ENCODE measurements at regions not wholly inside any gene's neighbourhood (a gene's known extent, or its start where the extent isn't known, plus 50 kb on each side); places are given as distances from the start of the nearest gene placed in this dataset.
A peak's percentile ranks its signal among the peaks of the same experiment; 100 is the strongest.

DNA sequence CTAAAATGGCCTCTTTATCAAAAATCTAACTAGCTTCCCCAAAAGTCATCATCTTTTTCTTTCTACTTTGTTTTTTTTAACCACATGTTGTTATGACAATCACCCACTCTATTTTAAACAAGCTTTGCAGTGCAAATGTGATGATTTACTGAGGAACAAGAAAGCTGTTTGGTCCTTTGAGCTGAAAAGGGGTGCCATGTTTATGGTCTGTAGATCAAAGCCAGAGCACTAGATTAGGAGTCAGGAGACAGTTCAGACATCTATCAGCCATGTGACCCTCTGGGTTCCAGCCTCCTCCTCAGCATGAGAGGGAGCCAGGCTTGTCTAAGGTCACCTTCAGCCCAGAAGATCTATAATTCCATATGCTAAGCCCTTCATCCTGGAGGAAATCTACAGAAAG is 65.9 kb downstream of the RPL22L1 start:
- Histone ChIP-seq H3K4me1 (replicated peaks in 1 of 2; ENCODE audit: control insufficient read depth in 2 of 2, insufficient read depth in 2 of 2, low read length in 2 of 2) (peaks cover 7 to 23% of the 10 kb centered on the region in 2 experiments; a peak in 4 of 5 replicates), H3K9ac (ENCODE audit: insufficient read depth in 1 of 2, low read depth in 2 of 2, low read length in 2 of 2) (no peak overlapping the region), H3K4me2 (ENCODE audit: insufficient read depth, low read length) (no peak overlapping the region), H3K27me3 (ENCODE audit: control insufficient read depth in 2 of 2, insufficient read depth in 2 of 2, low read length in 2 of 2) (no peaks in the 10 kb centered on the region), H3K4me3 (no peak overlapping the region), H2AFZ (ENCODE audit: low read depth, low read length) (peak overlapping the region; percentile 41), H3K27ac (ENCODE audit: extremely low read depth, low read depth, low read length) (no peak overlapping the region), H3K9me3 (replicated peaks; ENCODE audit: control insufficient read depth, insufficient read depth, low read depth, low read length) (no peaks in the 10 kb centered on the region), H4K20me1 (replicated peaks; ENCODE audit: control insufficient read depth, insufficient read depth, low read length) (no peaks in the 10 kb centered on the region), H3K36me3 (ENCODE audit: control insufficient read depth, insufficient read depth, low read length) (no peaks in the 10 kb centered on the region), H3K79me2 (ENCODE audit: control insufficient read depth, insufficient read depth, low read length) (no peaks in the 10 kb centered on the region), H3K9me1 (ENCODE audit: control insufficient read depth, insufficient read depth, low read length) (no peaks in the 10 kb centered on the region)
- FAIRE-seq: no peak
- ChIA-PET POLR2A (interaction anchor here (1.3 kb wide), 1 partner anchor 12 kb away, joined by 4 read pairs; no protein-coding TSS in a partner anchor), CTCF (ENCODE audit: low intra/inter-chr PET ratio) (no interaction called here)
- TF ChIP-seq RBM25 (IDR thresholded peaks at IDR 0.05; ENCODE audit: low read depth, low read length, severe bottlenecking) (peak; percentile 3), ZBTB17 (CRISPR knock-in tag; IDR thresholded peaks at IDR 0.05) (no peak)
- TF ChIP-seq, protein P1, sequence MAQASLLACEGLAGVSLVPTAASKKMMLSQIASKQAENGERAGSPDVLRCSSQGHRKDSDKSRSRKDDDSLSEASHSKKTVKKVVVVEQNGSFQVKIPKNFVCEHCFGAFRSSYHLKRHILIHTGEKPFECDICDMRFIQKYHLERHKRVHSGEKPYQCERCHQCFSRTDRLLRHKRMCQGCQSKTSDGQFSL (CRISPR knock-in tag; IDR thresholded peaks at IDR 0.05): no peak
- TF ChIP-seq, protein P1 (tag; IDR thresholded peaks at IDR 0.05): no peak
- no peak for DNase-seq (ENCODE audit: extremely low read depth in 1 of 4, low spot score in 3 of 4)
- intact Hi-C loops (cut with micrococcal nuclease): no loop called here
- in situ Hi-C loops (cut with MboI): no loop called here
- BruUV-seq (replicated peaks): no TSS peak
- no peak for ATAC-seq

All from K562 (cell line).